A673 (cell line): ENCODE measurements at regions not wholly inside any gene's neighbourhood (a gene's known extent, or its start where the extent isn't known, plus 50 kb on each side); places are given as distances from the start of the nearest gene placed in this dataset.

Experiments used
- CTCF ChIP-seq: fragments of 300-800, 200-600 bp; sonication (generic); conservative IDR thresholded peaks from 2 replicates; pipeline ENCODE4 v1.5.1; 2017; ENCODE audit warnings: low read depth, mild to moderate bottlenecking, antibody characterized with exemption, low read length, moderate library complexity, mixed read lengths
- EZH2 ChIP-seq: fragments of 200-600 bp; sonication (generic); IDR thresholded peaks from 2 replicates; pipeline ENCODE4 v1.6.1; 2017; ENCODE audit warnings: borderline replicate concordance, low read depth, mild to moderate bottlenecking, mixed read lengths, antibody characterized with exemption, low read length; ENCODE audit not compliant: poor library complexity, severe bottlenecking

DNA sequence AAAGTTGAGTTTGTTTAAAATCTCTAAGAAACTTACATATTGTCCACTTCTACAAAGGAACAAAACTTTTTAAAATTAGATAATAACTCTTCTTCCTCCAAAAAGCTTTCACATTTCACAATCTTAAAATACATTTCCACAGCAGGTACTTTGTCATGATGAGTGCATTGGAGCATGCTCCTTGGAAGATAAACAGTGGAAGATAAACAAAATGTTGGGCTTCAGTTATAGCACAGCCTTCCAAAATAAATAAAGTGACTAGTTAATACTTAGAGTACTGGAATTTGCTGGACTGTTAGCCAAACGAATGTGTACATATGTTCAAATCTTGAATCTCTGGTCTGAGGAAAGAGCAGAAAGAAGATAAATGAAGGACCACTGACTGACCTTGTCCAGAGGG, 54.9 kb upstream of the PDE5A start:
- TF ChIP-seq CTCF = no peak
- no peak for TF ChIP-seq EZH2
